ENCODE measurements at regions not wholly inside any gene's neighbourhood (a gene's known extent, or its start where the extent isn't known, plus 50 kb on each side); places are given as distances from the start of the nearest gene placed in this dataset.

DNA sequence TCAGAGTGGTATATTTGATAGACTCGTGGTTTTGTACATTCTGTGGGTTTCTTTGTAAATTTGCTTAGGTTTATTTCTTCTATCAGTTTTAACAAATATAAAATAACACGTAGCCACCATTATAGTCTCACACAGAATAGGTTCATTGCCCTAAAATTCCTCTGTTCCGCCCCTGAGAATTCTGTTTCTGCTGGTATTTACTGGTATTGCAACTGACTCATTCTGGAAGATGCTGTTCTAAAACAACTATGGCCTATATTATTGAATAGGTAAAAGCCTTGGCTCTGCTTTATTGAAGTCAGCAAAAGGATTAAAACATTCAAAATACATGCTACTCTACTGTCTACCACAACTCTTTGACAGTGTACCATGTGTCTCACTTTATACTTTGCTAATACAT is 119.1 kb upstream of the CHORDC1 start:
- H3K4me3 ChIP-seq (ENCODE audit: low read depth, low read length) = no peak overlapping the region
- TF ChIP-seq, protein P1, sequence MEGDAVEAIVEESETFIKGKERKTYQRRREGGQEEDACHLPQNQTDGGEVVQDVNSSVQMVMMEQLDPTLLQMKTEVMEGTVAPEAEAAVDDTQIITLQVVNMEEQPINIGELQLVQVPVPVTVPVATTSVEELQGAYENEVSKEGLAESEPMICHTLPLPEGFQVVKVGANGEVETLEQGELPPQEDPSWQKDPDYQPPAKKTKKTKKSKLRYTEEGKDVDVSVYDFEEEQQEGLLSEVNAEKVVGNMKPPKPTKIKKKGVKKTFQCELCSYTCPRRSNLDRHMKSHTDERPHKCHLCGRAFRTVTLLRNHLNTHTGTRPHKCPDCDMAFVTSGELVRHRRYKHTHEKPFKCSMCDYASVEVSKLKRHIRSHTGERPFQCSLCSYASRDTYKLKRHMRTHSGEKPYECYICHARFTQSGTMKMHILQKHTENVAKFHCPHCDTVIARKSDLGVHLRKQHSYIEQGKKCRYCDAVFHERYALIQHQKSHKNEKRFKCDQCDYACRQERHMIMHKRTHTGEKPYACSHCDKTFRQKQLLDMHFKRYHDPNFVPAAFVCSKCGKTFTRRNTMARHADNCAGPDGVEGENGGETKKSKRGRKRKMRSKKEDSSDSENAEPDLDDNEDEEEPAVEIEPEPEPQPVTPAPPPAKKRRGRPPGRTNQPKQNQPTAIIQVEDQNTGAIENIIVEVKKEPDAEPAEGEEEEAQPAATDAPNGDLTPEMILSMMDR (conservative IDR thresholded peaks at IDR 0.05; ENCODE audit: low read depth, low read length) = no peak
- no peak for DNase-seq (ENCODE audit: low read depth)

DNA sequence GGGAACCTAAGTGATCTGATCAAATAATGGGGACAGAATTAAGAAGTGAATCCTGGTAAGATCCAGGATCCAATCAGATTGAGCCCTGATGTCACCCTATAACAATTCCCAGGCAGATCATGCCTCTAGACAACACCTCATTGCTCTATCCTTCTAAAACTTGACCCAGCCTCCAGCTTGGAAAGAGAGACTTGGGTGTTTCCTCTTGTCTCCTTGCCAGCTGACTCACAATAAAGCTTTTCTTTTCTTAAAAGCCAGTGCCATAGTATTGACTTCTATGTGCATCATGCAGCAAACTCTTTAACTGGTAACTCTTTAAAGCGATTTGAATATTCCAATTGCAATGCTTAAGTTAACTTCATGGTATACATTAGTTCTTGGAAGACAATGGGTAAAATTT is 109.6 kb upstream of the CHORDC1 start:
- TF ChIP-seq, protein P1 (conservative IDR thresholded peaks at IDR 0.05; ENCODE audit: low read depth, low read length) = no peak
- H3K4me3 ChIP-seq (ENCODE audit: low read depth, low read length) = no peak overlapping the region
- DNase-seq (ENCODE audit: low read depth) = no peak

DNA sequence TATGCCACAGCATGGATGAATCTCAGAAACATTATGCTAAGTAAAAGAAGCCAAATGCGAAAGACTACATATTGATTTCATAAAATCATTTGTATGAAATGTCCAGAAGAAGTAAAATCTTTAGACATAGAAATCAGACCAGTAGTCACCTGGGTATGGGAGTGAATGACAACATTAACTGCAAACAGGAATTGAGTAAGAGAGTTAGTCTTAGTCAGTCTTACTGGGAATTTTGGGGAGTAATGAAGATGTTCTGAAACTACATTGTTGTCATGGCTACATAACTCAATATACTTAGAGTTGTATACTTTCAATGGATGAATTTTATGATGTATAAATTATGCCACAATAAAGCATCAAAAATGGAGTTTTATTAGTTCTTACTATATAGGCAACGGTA is 107.8 kb upstream of the CHORDC1 start:
- no peak for DNase-seq (ENCODE audit: low read depth)
- TF ChIP-seq, protein P1 (conservative IDR thresholded peaks at IDR 0.05; ENCODE audit: low read depth, low read length) = no peak
- H3K4me3 ChIP-seq (ENCODE audit: low read depth, low read length) = no peak overlapping the region

DNA sequence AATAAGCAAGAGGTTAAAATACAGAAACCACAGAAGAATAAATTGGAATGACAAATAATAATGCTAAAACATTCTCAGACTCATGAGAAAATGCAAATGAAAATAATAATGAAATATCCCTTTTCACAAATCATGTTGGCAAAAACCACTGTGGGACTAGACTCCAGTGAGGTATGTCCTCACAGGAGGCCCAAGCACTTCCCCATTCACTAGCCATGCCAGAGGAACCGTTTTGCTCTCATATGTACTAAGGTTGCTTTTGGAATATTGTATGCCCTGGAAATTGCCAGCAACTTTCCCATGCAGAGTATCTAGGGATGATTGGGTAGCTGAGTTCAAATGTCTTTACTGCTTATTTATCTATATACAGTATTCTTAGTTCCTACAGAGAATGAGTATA is 106.2 kb upstream of the CHORDC1 start:
- no peak for DNase-seq (ENCODE audit: low read depth)
- H3K4me3 ChIP-seq (ENCODE audit: low read depth, low read length) = no peak overlapping the region
- TF ChIP-seq, protein P1 (conservative IDR thresholded peaks at IDR 0.05; ENCODE audit: low read depth, low read length) = no peak

DNA sequence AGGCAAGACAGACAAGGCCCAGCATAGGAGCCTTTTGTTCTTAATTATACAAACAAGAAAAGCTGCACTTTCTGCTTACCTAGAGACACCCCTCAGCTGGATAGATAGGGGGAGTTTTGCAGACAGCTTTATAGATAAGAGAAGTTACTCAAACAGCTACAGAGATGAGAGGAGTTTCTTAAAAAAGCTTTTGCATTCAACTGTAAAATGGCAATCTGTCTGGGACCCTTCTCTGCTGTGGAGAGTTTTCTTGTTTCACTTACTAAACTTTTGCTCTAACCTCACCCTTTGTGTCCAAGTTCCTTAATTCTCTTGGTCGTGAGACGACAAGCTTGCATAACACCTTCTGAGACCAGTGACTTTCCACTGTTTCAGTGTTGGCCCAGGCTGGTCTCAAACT is 103.8 kb upstream of the CHORDC1 start:
- TF ChIP-seq, protein P1 (conservative IDR thresholded peaks at IDR 0.05; ENCODE audit: low read depth, low read length) = no peak

GRCh38 chr11:90323289-90323688 is 100.4 kb upstream of the CHORDC1 start:
- TF ChIP-seq, protein P1 (conservative IDR thresholded peaks at IDR 0.05; ENCODE audit: low read depth, low read length) = no peak
- DNase-seq (ENCODE audit: low read depth) = no peak
- H3K4me3 ChIP-seq (ENCODE audit: low read depth, low read length) = no peak overlapping the region

More for the DNA sequence above, 103.8 kb upstream of the CHORDC1 start:
- no peak overlapping the region for H3K4me3 ChIP-seq (ENCODE audit: low read depth, low read length)
- no peak for DNase-seq (ENCODE audit: low read depth)

GRCh38 chr11:90321018-90321417 is 98.2 kb upstream of the CHORDC1 start:
- no peak overlapping the region for H3K4me3 ChIP-seq (ENCODE audit: low read depth, low read length)
- no peak for DNase-seq (ENCODE audit: low read depth)
- TF ChIP-seq, protein P1 (conservative IDR thresholded peaks at IDR 0.05; ENCODE audit: low read depth, low read length) = no peak
